K562 (cell line): ENCODE measurements at regions not wholly inside any gene's neighbourhood (a gene's known extent, or its start where the extent isn't known, plus 50 kb on each side); places are given as distances from the start of the nearest gene placed in this dataset.

Experiments used
- BRD4 ChIP-seq: fragments of 200-600 bp; sonication (generic); IDR thresholded peaks from 2 replicates; pipeline ENCODE4 v1.6.1; 2017; ENCODE audit warnings: inconsistent platforms
- CTCF ChIP-seq, 3 experiments: IDR thresholded peaks in 2 of 3; conservative IDR thresholded peaks in 1 of 3; 2 replicates each; pipeline ENCODE4 v1.5.1; 2011 to 2012; ENCODE audit warnings: low read length in 3 of 3, mild to moderate bottlenecking in 3 of 3, control low read depth in 2 of 3, improper control_type of control experiment in 1 of 3, inconsistent platforms in 1 of 3, low read depth in 1 of 3, mixed read lengths in 1 of 3, moderate library complexity in 1 of 3; ENCODE audit not compliant: insufficient read depth in 2 of 3
- EZH2 ChIP-seq: IDR thresholded peaks from 2 replicates; pipeline ENCODE4 v1.6.1; 2012; ENCODE audit warnings: low read depth, mild to moderate bottlenecking, inconsistent platforms, low read length, borderline replicate concordance
- FOXK2 ChIP-seq, 2 experiments: fragments of 450-650 bp; IDR thresholded peaks in 1 of 2; conservative IDR thresholded peaks in 1 of 2; 2 replicates each; pipeline ENCODE4 v1.6.1; 2016; ENCODE audit warnings: low read depth in 2 of 2, mild to moderate bottlenecking in 1 of 2
- KDM1A ChIP-seq, 2 experiments: fragments of 450-650 bp; IDR thresholded peaks; 2 replicates each; pipeline ENCODE4 v1.6.1; 2016; ENCODE audit warnings: mild to moderate bottlenecking in 2 of 2
- RNF219 ChIP-seq: fragments of 250-450 bp; sonication (Bioruptor Pico); IDR thresholded peaks from 2 replicates; pipeline ENCODE4 v1.5.0; 2022; ENCODE audit warnings: mild to moderate bottlenecking
- SRF ChIP-seq, 2 experiments: fragments of 250-450, 450-650 bp in 1 of 2; sonication (Bioruptor Pico) in 1 of 2; sonication (generic) in 1 of 2; formaldehyde crosslinking; IDR thresholded peaks; 2 replicates each; pipeline versions ENCODE4 v1.5.0 to v1.5.1; 2020 to 2022; ENCODE audit warnings: mild to moderate bottlenecking in 1 of 2, missing genetic modification reagents in 1 of 2
- TRIM28 ChIP-seq: fragments of 450-650 bp; IDR thresholded peaks from 2 replicates; pipeline ENCODE4 v1.6.1; 2017
- ZNF274 ChIP-seq: IDR thresholded peaks from 2 replicates; pipeline ENCODE4 v1.6.1; 2011; ENCODE audit warnings: low read depth, mild to moderate bottlenecking, low read length, moderate library complexity, borderline replicate concordance
- ZNF431 ChIP-seq: sonication (generic); formaldehyde crosslinking; IDR thresholded peaks from 2 replicates; pipeline ENCODE4 v1.8.0; 2022; ENCODE audit warnings: mild to moderate bottlenecking, missing genetic modification reagents
- TF ChIP-seq, protein P1 (sequence below): sonication (generic); formaldehyde crosslinking; IDR thresholded peaks from 2 replicates; pipeline ENCODE4 v1.8.0; 2023; ENCODE audit warnings: mild to moderate bottlenecking, missing genetic modification reagents

DNA sequence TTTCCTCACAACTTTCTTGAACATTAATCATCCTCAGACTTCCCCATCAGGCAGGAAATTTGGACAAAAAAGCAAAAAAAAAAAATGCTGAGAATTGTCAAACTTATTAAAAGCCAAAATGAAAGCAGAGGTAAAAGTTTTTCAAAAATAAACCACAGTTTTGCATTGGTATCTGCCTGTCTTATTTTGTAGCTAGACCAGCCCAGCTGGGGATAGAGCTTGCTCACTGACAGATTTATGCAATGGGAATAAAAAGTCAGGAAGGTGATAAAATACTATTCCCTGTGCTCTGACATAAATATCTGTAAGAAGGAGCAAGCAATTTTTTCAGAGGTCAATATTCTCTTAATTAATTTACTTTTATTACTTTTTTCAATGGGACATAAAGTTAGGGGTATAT, 1006.7 kb upstream of the ALCAM start:
- TF ChIP-seq FOXK2 (conservative IDR thresholded peaks at IDR 0.05 in 1 of 2, IDR thresholded peaks at IDR 0.05 in 1 of 2; ENCODE audit: low read depth in 2 of 2) (no peak), CTCF (IDR thresholded peaks at IDR 0.05 in 2 of 3, conservative IDR thresholded peaks at IDR 0.05 in 1 of 3; ENCODE audit: insufficient read depth in 2 of 3, low read depth in 1 of 3, low read length in 3 of 3) (no peak), BRD4 (no peak), TRIM28 (no peak), KDM1A (IDR thresholded peaks at IDR 0.05) (no peak), EZH2 (no peak), ZNF274 (no peak), SRF (CRISPR knock-in tag; IDR thresholded peaks at IDR 0.05) (no peak), ZNF431 (CRISPR knock-in tag) (no peak), RNF219 (CRISPR knock-in tag) (no peak)
- TF ChIP-seq, protein P1, sequence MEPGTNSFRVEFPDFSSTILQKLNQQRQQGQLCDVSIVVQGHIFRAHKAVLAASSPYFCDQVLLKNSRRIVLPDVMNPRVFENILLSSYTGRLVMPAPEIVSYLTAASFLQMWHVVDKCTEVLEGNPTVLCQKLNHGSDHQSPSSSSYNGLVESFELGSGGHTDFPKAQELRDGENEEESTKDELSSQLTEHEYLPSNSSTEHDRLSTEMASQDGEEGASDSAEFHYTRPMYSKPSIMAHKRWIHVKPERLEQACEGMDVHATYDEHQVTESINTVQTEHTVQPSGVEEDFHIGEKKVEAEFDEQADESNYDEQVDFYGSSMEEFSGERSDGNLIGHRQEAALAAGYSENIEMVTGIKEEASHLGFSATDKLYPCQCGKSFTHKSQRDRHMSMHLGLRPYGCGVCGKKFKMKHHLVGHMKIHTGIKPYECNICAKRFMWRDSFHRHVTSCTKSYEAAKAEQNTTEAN, result no peak
